Gastrocnemius medialis (tissue), 4 donors: ENCODE measurements at regions not wholly inside any gene's neighbourhood (a gene's known extent, or its start where the extent isn't known, plus 50 kb on each side); places are given as distances from the start of the nearest gene placed in this dataset.
A peak's percentile ranks its signal among the peaks of the same experiment; 100 is the strongest.

ENCODE experiments used
- ATAC-seq, 2 donors: fragments of 150-250 bp; one replicate each; pipeline ENCODE4 v1.9.1; 2016
- DNase-seq, 2 donors: peaks; one replicate each; pipeline ENCODE4 v3.0.0-alpha.2; 2019
- H3K27ac ChIP-seq, 4 donors: fragments of 200-600 bp; sonication (generic); 1 replicate in 1 of 4; 2 replicates in 3 of 4; pipeline ENCODE4 v1.5.1; 2016 to 2018; ENCODE audit warnings: mild to moderate bottlenecking in 2 of 4, moderate library complexity in 1 of 4
- H3K27me3 ChIP-seq, 3 donors: fragments of 200-600 bp; sonication (generic) in 2 of 3; 1 replicate in 1 of 3; 2 replicates in 2 of 3; pipeline versions ENCODE4 v1.5.1 to v1.6.0; 2016 to 2019; ENCODE audit warnings: mild to moderate bottlenecking in 1 of 3, moderate library complexity in 1 of 3
- H3K36me3 ChIP-seq, 2 donors: fragments of 200-600 bp; sonication (generic) in 1 of 2; one replicate each; pipeline ENCODE4 v1.5.1; 2017 to 2018
- H3K4me1 ChIP-seq, 2 donors: fragments of 200-600 bp; sonication (generic) in 1 of 2; one replicate each; pipeline ENCODE4 v1.5.1; 2016 to 2017; ENCODE audit warnings: mild to moderate bottlenecking in 2 of 2
- H3K4me3 ChIP-seq, 4 donors: fragments of 200-600 bp; sonication (generic) in 3 of 4; 1 replicate in 1 of 4; 2 replicates in 3 of 4; pipeline ENCODE4 v1.5.1; 2016 to 2019; ENCODE audit warnings: mild to moderate bottlenecking in 2 of 4
- H3K9me3 ChIP-seq, 3 donors: fragments of 200-600 bp; sonication (generic) in 2 of 3; 1 replicate in 1 of 3; 2 replicates in 2 of 3; pipeline ENCODE4 v1.5.1; 2016 to 2019
- CTCF ChIP-seq, 5 experiments: fragments of 450-650 bp in 3 of 5; fragments of 200-600 bp in 2 of 5; sonication (generic) in 2 of 5; IDR thresholded peaks in 4 of 5; conservative IDR thresholded peaks in 1 of 5; 1 replicate in 4 of 5; 2 replicates in 1 of 5; pipeline ENCODE4 v1.5.1; 2016 to 2019; ENCODE audit warnings: antibody characterized with exemption in 5 of 5, mild to moderate bottlenecking in 3 of 5, moderate library complexity in 3 of 5
- POLR2A ChIP-seq, 2 donors: fragments of 450-650 bp; IDR thresholded peaks; one replicate each; pipeline ENCODE4 v1.6.1; 2017; ENCODE audit warnings: antibody characterized with exemption in 2 of 2, mild to moderate bottlenecking in 2 of 2, moderate library complexity in 2 of 2
- in situ Hi-C, 4 donors: fragments of 200-750 bp; cut with MboI; loops; one replicate each; pipeline versions ENCODE4 v1.15.0 to v1.8.0; 2017; ENCODE audit warnings: low sequenced_read_pairs in 4 of 4
- intact Hi-C: fragments of 100-400 bp; cut with DNase I; formaldehyde crosslinking; loops from one replicate; pipeline ENCODE4 v1.15.1; 2023; ENCODE audit warnings: low total_unique reads

GRCh38 chr21:39033878-39034589 is 149.2 kb downstream of the PSMG1 start:
- TF ChIP-seq POLR2A (IDR thresholded peaks at IDR 0.05) (no peak), CTCF (IDR thresholded peaks at IDR 0.05 in 4 of 5, conservative IDR thresholded peaks at IDR 0.05 in 1 of 5) (no peak)
- Histone ChIP-seq H3K9me3 (no peaks in the 10 kb centered on the region), H3K27ac (peak overlapping the region in 1 of 4 donors; percentile 38), H3K36me3 (no peaks in the 10 kb centered on the region), H3K27me3 (no peaks in the 10 kb centered on the region), H3K4me1 (no peaks in the 10 kb centered on the region), H3K4me3 (no peak overlapping the region)
- in situ Hi-C loops, result no loop called here
- intact Hi-C loops, result no loop called here
- peak in 1 of 2 donors; percentile 30 for ATAC-seq
- no peak for DNase-seq

- Histone ChIP-seq H3K4me1 (no peaks in the 10 kb centered on the region), H3K36me3 (no peaks in the 10 kb centered on the region), H3K27me3 (no peaks in the 10 kb centered on the region), H3K4me3 (no peak overlapping the region), H3K27ac (no peak overlapping the region), H3K9me3 (no peaks in the 10 kb centered on the region)
- DNase-seq (no peak), ATAC-seq (no peak)
- TF ChIP-seq CTCF (IDR thresholded peaks at IDR 0.05 in 4 of 5, conservative IDR thresholded peaks at IDR 0.05 in 1 of 5) (no peak), POLR2A (IDR thresholded peaks at IDR 0.05) (no peak)
- in situ Hi-C loops (no loop called here), intact Hi-C loops (no loop called here)
Observed at GRCh38 chr21:39029900-39030884, 153.1 kb downstream of the PSMG1 start.

GRCh38 chr21:39029086-39029755 is 154.0 kb downstream of the PSMG1 start:
- H3K27ac ChIP-seq, result no peak overlapping the region
- TF ChIP-seq CTCF (IDR thresholded peaks at IDR 0.05 in 4 of 5, conservative IDR thresholded peaks at IDR 0.05 in 1 of 5) (no peak), POLR2A (IDR thresholded peaks at IDR 0.05) (no peak)
- ATAC-seq (no peak), DNase-seq (no peak)
- intact Hi-C loops, result no loop called here
- H3K36me3 ChIP-seq, result no peaks in the 10 kb centered on the region
- in situ Hi-C loops, result no loop called here
- no peaks in the 10 kb centered on the region for H3K27me3 ChIP-seq
- H3K9me3 ChIP-seq, result no peaks in the 10 kb centered on the region
- no peak overlapping the region for H3K4me3 ChIP-seq
- no peaks in the 10 kb centered on the region for H3K4me1 ChIP-seq

GRCh38 chr21:39025198-39025597 is 158.1 kb downstream of the PSMG1 start:
- in situ Hi-C loops, result no loop called here
- TF ChIP-seq CTCF (IDR thresholded peaks at IDR 0.05 in 4 of 5, conservative IDR thresholded peaks at IDR 0.05 in 1 of 5), result no peak
- no peak for ATAC-seq
- Histone ChIP-seq H3K9me3 (no peaks in the 10 kb centered on the region), H3K4me1 (peaks cover 10 to 14% of the 10 kb centered on the region in 2 donors), H3K27me3 (no peaks in the 10 kb centered on the region), H3K4me3 (no peak overlapping the region), H3K36me3 (no peaks in the 10 kb centered on the region), H3K27ac (no peak overlapping the region)
- intact Hi-C loops, result no loop called here
- DNase-seq, result no peak
